ENCODE measurements at regions not wholly inside any gene's neighbourhood (a gene's known extent, or its start where the extent isn't known, plus 50 kb on each side); places are given as distances from the start of the nearest gene placed in this dataset.
"Not testable (repeated sequence)": the region's sequence is repeated elsewhere in the genome, so short reads cannot be mapped to it uniquely, and the experiment has no call there.

DNA sequence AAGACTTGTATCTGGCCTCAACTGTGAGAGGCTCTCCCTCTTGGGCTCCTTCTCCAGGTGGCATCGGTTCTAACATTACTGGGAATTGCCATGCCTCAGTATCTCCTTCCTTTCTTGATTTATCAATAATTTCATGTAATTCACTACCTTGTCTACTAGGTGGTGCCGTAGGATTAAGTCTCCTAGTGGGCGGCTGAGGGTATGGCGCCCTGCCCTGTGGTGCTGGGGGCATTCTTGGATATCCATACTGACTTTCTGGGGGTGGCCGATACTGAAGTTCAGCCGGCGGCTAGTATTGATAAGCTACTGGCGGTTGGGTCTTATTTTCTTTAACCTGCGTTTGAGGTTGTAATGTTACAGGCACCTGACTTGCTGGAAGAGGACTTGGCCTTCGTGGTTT lies 164.2 kb upstream of the TMPRSS15 start:
- H3K9me3 Mint-ChIP-seq; H3K4me3 Mint-ChIP-seq; H3K4me1 Mint-ChIP-seq; H3K9me3 ChIP-seq (ENCODE audit: control insufficient read depth, low read length); H3K4me1 ChIP-seq (ENCODE audit: control insufficient read depth, insufficient read depth, low read length); H3K36me3 ChIP-seq (ENCODE audit: control insufficient read depth, insufficient read depth, low read length); H3K36me3 Mint-ChIP-seq (ENCODE audit: low read depth); H3K27me3 ChIP-seq (ENCODE audit: control insufficient read depth, insufficient read depth, low read length, poor library complexity, severe bottlenecking); H3K9ac ChIP-seq (ENCODE audit: extremely low read depth, low read length, poor library complexity, severe bottlenecking); H3K27ac ChIP-seq (ENCODE audit: low read depth, low read length); H3K4me3 ChIP-seq (ENCODE audit: low read length); DNase-seq; H3K27me3 Mint-ChIP-seq (ENCODE audit: insufficient read depth); H3K27ac Mint-ChIP-seq: not testable (repeated sequence)
- 96% methylated on average over 9 of the region's 10 CpGs; no CpG with 5 or more reads in 1 of the 2 experiments for WGBS, 2 experiments (ENCODE audit: insufficient coverage in 1 of 2, insufficient read length in 1 of 2)
- TF ChIP-seq, protein P1, sequence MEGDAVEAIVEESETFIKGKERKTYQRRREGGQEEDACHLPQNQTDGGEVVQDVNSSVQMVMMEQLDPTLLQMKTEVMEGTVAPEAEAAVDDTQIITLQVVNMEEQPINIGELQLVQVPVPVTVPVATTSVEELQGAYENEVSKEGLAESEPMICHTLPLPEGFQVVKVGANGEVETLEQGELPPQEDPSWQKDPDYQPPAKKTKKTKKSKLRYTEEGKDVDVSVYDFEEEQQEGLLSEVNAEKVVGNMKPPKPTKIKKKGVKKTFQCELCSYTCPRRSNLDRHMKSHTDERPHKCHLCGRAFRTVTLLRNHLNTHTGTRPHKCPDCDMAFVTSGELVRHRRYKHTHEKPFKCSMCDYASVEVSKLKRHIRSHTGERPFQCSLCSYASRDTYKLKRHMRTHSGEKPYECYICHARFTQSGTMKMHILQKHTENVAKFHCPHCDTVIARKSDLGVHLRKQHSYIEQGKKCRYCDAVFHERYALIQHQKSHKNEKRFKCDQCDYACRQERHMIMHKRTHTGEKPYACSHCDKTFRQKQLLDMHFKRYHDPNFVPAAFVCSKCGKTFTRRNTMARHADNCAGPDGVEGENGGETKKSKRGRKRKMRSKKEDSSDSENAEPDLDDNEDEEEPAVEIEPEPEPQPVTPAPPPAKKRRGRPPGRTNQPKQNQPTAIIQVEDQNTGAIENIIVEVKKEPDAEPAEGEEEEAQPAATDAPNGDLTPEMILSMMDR (conservative IDR thresholded peaks at IDR 0.05): peak; percentile 78

DNA sequence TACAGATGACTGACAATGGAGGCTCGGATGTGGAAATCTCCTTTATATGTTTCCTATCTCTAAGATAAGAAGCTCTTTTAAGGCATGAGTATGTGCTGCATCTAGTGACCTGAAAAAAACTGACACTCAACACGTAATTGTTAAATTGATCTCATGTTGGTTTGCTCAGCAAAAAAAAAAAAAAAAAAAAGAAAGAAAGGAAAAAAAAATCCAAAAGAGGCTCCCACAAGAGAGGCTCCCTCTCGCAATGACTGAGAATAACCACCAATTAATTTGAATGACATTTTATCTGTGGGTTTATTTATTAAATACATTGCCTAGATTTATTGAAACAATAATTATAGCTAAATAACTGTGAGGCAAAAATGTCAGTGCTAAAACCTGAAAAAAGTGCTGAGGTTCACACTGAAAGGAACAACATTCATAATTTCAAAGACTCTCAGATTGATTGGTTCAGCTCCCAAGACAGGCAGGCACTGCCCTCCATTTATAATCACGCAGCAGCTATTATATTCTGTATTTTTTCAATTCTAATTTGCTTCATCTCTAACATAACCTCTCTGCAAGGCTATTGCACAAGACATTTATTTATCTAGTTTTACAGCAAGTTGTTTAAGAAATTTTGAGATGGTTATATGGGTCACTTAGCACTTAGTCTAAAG lies 184.5 kb upstream of the TMPRSS15 start:
- Histone ChIP-seq H3K9me3 (ENCODE audit: control insufficient read depth, low read length) (no peaks in the 10 kb centered on the region), H3K27ac (ENCODE audit: low read depth, low read length) (no peak overlapping the region), H3K4me3 (ENCODE audit: low read length) (no peak overlapping the region), H3K36me3 (ENCODE audit: control insufficient read depth, insufficient read depth, low read length) (no peaks in the 10 kb centered on the region), H3K9ac (ENCODE audit: extremely low read depth, low read length, poor library complexity, severe bottlenecking) (no peak overlapping the region), H3K4me1 (ENCODE audit: control insufficient read depth, insufficient read depth, low read length) (no peaks in the 10 kb centered on the region), H3K27me3 (ENCODE audit: control insufficient read depth, insufficient read depth, low read length, poor library complexity, severe bottlenecking) (no peaks in the 10 kb centered on the region)
- peaks cover 1% of the 10 kb centered on the region for H3K4me1 Mint-ChIP-seq
- H3K27ac Mint-ChIP-seq: no peak overlapping the region
- H3K9me3 Mint-ChIP-seq: no peaks in the 10 kb centered on the region
- no peaks in the 10 kb centered on the region for H3K36me3 Mint-ChIP-seq (ENCODE audit: low read depth)
- TF ChIP-seq, protein P1 (conservative IDR thresholded peaks at IDR 0.05): no peak
- WGBS, 2 experiments (ENCODE audit: insufficient coverage in 1 of 2, insufficient read length in 1 of 2): 96 to 100% methylated on average over 1 to 3 of the region's 4 CpGs
- DNase-seq: no peak
- no peak overlapping the region for H3K4me3 Mint-ChIP-seq
- H3K27me3 Mint-ChIP-seq (ENCODE audit: insufficient read depth): no peaks in the 10 kb centered on the region

DNA sequence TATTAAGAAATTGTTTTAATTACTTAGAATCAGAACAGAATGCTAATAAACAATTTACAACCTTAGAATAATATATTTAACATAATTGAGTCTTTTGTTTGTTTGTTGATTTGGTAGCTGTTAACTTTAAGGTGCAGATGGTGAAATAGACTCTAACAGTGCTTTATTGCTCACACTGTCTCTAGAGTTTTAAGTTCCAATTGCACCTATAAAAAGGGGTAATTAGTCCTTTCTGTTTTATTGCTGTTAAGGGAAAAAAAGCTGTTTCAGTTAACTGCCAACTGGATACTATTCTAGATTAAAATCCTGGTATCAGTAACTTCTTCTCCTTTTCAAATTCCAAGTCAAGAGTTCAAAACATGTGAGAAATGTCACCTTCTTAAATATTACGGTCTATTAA lies 197.6 kb upstream of the TMPRSS15 start:
- Mint-ChIP-seq H3K27me3 (ENCODE audit: insufficient read depth) (no peaks in the 10 kb centered on the region), H3K36me3 (ENCODE audit: low read depth) (no peaks in the 10 kb centered on the region), H3K27ac (no peak overlapping the region), H3K4me1 (peaks cover 4% of the 10 kb centered on the region), H3K4me3 (no peak overlapping the region), H3K9me3 (peaks cover 2% of the 10 kb centered on the region)
- DNase-seq: no peak
- no peaks in the 10 kb centered on the region for H3K36me3 ChIP-seq (ENCODE audit: control insufficient read depth, insufficient read depth, low read length)
- WGBS, 2 experiments (ENCODE audit: insufficient coverage in 1 of 2, insufficient read length in 1 of 2): 100% methylated on average over 1 of the region's 1 CpG
- no peaks in the 10 kb centered on the region for H3K4me1 ChIP-seq (ENCODE audit: control insufficient read depth, insufficient read depth, low read length)
- H3K9ac ChIP-seq (ENCODE audit: extremely low read depth, low read length, poor library complexity, severe bottlenecking): no peak overlapping the region
- no peak overlapping the region for H3K4me3 ChIP-seq (ENCODE audit: low read length)
- TF ChIP-seq, protein P1 (conservative IDR thresholded peaks at IDR 0.05): no peak
- H3K27me3 ChIP-seq (ENCODE audit: control insufficient read depth, insufficient read depth, low read length, poor library complexity, severe bottlenecking): no peaks in the 10 kb centered on the region
- no peaks in the 10 kb centered on the region for H3K9me3 ChIP-seq (ENCODE audit: control insufficient read depth, low read length)
- no peak overlapping the region for H3K27ac ChIP-seq (ENCODE audit: low read depth, low read length)

All from endodermal cell (in vitro differentiated cells).